GM23248 (cell line): ENCODE measurements at regions not wholly inside any gene's neighbourhood (a gene's known extent, or its start where the extent isn't known, plus 50 kb on each side); places are given as distances from the start of the nearest gene placed in this dataset.

ENCODE experiments used
- DNase-seq: peaks from one replicate; pipeline ENCODE4 v3.0.0-alpha.2; 2015
- H2AFZ ChIP-seq: fragments of 200-600 bp; sonication (generic); 2 replicates; pipeline ENCODE4 v1.6.1; 2016; ENCODE audit warnings: antibody characterized with exemption
- H3F3A ChIP-seq: fragments of 200-600 bp; sonication (generic); 2 replicates; pipeline ENCODE4 v1.6.1; 2016; ENCODE audit warnings: mild to moderate bottlenecking, antibody characterized with exemption, mixed run types; ENCODE audit not compliant: insufficient read depth
- H3K27ac ChIP-seq: fragments of 200-600 bp; sonication (generic); 2 replicates; pipeline ENCODE4 v1.5.1; 2016; ENCODE audit warnings: mild to moderate bottlenecking
- H3K27me3 ChIP-seq: fragments of 200-600 bp; sonication (generic); replicated peaks from 2 replicates; pipeline ENCODE4 v1.6.1; 2016; ENCODE audit warnings: mild to moderate bottlenecking; ENCODE audit not compliant: insufficient read depth
- H3K36me3 ChIP-seq: fragments of 200-600 bp; sonication (generic); 2 replicates; pipeline ENCODE4 v1.6.1; 2016; ENCODE audit warnings: low read depth, mild to moderate bottlenecking
- H3K4me1 ChIP-seq: fragments of 200-600 bp; sonication (generic); 2 replicates; pipeline ENCODE4 v1.6.1; 2016; ENCODE audit warnings: mild to moderate bottlenecking; ENCODE audit not compliant: insufficient read depth
- H3K4me2 ChIP-seq: fragments of 200-600 bp; sonication (generic); one replicate; pipeline ENCODE4 v1.6.1; 2016; ENCODE audit warnings: mild to moderate bottlenecking; ENCODE audit not compliant: unreplicated experiment
- H3K4me3 ChIP-seq: fragments of 200-600 bp; sonication (generic); 2 replicates; pipeline ENCODE4 v1.5.1; 2016; ENCODE audit warnings: mild to moderate bottlenecking
- H3K79me2 ChIP-seq: fragments of 200-600 bp; sonication (generic); 2 replicates; pipeline ENCODE4 v1.6.1; 2016; ENCODE audit warnings: mild to moderate bottlenecking; ENCODE audit not compliant: insufficient read depth
- H3K9ac ChIP-seq: fragments of 200-600 bp; sonication (generic); 2 replicates; pipeline ENCODE4 v1.6.1; 2016; ENCODE audit warnings: mild to moderate bottlenecking
- H3K9me2 ChIP-seq: fragments of 200-600 bp; sonication (generic); 2 replicates; pipeline ENCODE4 v1.6.1; 2016; ENCODE audit warnings: mixed run types, mild to moderate bottlenecking, moderate library complexity; ENCODE audit not compliant: insufficient read depth
- H3K9me3 ChIP-seq: fragments of 200-600 bp; sonication (generic); one replicate; pipeline ENCODE4 v1.6.1; 2017; ENCODE audit warnings: low read depth
- H4K20me1 ChIP-seq: fragments of 200-600 bp; sonication (generic); 2 replicates; pipeline ENCODE4 v1.6.0; 2016; ENCODE audit not compliant: insufficient read depth
- EZH2 ChIP-seq: fragments of 200-600 bp; sonication (generic); IDR thresholded peaks from 2 replicates; pipeline ENCODE4 v1.6.1; 2018; ENCODE audit warnings: antibody characterized with exemption, mild to moderate bottlenecking; ENCODE audit not compliant: insufficient read depth, poor library complexity, severe bottlenecking
- EZH2phosphoT487 ChIP-seq: fragments of 200-600 bp; sonication (generic); IDR thresholded peaks from 2 replicates; pipeline ENCODE4 v1.6.1; 2018; ENCODE audit warnings: antibody characterized with exemption, moderate library complexity, mild to moderate bottlenecking, low read depth; ENCODE audit not compliant: insufficient read depth
- WGBS, 2 experiments: methylation state at CpG; one replicate each; pipeline ENCODE4 v1.1.6; 2015 to 2017; ENCODE audit warnings: low lambda C conversion rate in 2 of 2, low coverage in 1 of 2; ENCODE audit errors: missing lambda C conversion rate in 2 of 2; 5-methylcytosine and 5-hydroxymethylcytosine counted together
- in situ Hi-C: fragments of 300-500 bp; cut with MboI; formaldehyde crosslinking; loops from 2 replicates; pipeline ENCODE4 v1.15.0; 2020

DNA sequence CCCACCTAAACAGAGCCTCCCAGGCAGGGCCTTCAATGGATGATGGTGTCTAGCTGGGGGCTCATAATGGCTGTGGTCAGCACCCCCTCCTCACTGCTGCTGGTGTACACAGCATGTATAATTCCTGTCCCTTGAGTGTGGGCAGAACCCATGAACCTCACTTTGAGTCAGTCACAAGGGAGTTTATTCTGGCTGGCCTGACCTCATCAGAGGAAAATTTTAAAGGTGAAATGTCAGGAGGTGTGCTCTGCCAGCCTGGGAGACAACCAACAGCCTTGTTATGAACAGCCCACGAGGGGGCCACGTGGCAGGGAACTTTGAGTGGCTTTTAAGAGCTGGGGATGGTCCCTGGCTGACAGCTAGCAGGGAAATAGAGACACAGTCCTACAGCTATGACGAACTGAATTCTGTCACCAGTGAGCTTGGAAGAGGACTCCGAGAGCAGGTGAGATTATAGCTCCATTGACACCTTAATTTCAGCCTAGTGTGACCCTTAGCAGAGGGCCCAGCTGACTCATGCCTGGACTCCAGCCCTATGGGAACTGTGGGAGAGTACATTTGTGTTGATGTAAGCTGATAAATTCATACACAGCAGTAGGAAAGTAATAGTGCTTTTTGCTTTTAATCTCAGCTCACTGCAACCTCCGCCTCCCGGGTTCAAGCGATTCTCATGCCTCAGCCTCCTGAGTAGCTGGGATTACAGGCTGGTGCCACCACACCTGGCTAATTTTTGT lies 73.5 kb upstream of the RUNX3 start:
- WGBS, 2 experiments: 61 to 72% methylated on average over 7 of the region's 7 CpGs

DNA sequence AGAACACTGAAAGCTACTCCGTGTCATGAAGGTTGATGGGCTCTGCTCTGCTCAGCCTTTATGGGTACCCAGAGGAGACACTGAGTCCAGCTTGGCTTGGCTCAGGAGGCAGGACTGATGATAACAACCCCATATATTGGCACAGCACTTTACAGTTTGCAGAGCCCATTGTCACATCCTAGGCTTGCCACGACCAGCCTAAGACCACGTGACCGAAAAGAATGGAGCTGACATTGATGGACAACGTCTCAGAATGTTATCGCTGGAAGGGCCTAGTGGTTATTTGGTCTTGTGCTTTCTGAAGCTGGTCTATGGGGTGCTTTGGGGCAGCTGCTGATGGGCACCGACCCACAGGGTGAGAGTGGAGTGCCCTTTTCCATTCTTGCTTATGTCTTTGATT lies 72.9 kb upstream of the RUNX3 start:
- Histone ChIP-seq H3K27ac (no peak overlapping the region), H3K79me2 (no peaks in the 10 kb centered on the region), H2AFZ (no peak overlapping the region), H3K27me3 (peaks cover 14% of the 10 kb centered on the region; the same call in 1 of the 2 replicates), H3K9me2 (no peaks in the 10 kb centered on the region), H3K4me2 (no peak overlapping the region), H3K9me3 (no peaks in the 10 kb centered on the region), H3F3A (no peaks in the 10 kb centered on the region), H3K9ac (no peak overlapping the region), H3K36me3 (no peaks in the 10 kb centered on the region), H4K20me1 (no peaks in the 10 kb centered on the region), H3K4me1 (peaks cover 5% of the 10 kb centered on the region; the same call in 1 of the 2 replicates), H3K4me3 (no peak overlapping the region)
- WGBS, 2 experiments: 84 to 86% methylated on average over 7 of the region's 7 CpGs
- in situ Hi-C loops: no loop called here
- TF ChIP-seq EZH2phosphoT487: no peak
- TF ChIP-seq EZH2: no peak
- no peak for DNase-seq

More for the DNA sequence above, 73.5 kb upstream of the RUNX3 start:
- Histone ChIP-seq H3K4me3 (no peak overlapping the region), H2AFZ (no peak overlapping the region), H3K4me1 (peaks cover 5% of the 10 kb centered on the region; the same call in 1 of the 2 replicates), H3K36me3 (no peaks in the 10 kb centered on the region), H3F3A (no peaks in the 10 kb centered on the region), H3K27me3 (peaks cover 14% of the 10 kb centered on the region; the same call in 1 of the 2 replicates), H4K20me1 (no peaks in the 10 kb centered on the region), H3K4me2 (no peak overlapping the region), H3K9me2 (no peaks in the 10 kb centered on the region), H3K9me3 (no peaks in the 10 kb centered on the region), H3K9ac (no peak overlapping the region), H3K27ac (no peak overlapping the region), H3K79me2 (no peaks in the 10 kb centered on the region)
- DNase-seq: peak; percentile 44
- in situ Hi-C loops: no loop called here
- no peak for TF ChIP-seq EZH2phosphoT487
- no peak for TF ChIP-seq EZH2

DNA sequence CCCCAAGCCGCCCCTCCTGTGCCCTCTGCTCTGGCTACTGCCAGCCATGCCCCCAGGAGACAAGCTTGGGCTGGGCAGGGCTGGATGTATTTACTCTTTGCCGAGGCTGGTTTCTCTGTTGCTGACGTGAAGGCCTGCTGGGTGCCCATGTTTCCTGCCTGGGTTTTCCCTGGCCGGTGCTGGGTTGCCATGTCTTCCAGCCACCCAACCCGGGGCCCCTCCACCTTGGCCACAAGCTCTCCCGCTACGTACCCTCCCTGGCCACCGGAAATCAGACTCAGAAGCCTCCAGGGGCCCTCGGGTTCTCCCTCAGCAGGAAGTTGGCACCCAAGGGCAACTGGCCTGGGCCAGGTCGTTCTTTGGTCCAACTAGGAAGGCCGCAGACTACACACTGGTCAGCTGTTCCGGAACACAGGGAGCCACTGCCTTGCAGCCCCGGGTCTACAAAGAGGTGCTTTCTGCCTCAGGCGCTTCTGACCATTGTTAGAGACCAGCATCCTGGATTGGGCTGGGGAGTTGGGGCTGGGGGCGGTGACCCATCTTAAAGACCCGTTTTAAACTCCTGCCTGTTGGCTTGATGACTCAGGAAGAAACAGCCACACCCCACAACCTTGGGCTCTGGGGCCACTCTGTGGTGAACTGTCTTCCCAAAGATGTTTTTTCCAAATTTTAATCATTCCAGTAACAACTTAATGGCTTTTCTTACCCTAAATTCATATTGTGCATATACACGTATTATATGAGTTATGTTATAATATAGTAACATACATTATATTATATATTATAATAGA lies 71.2 kb upstream of the RUNX3 start:
- no peak overlapping the region for H3K27ac ChIP-seq
- no peak overlapping the region for H3K9ac ChIP-seq
- H3K4me1 ChIP-seq: peaks cover 5% of the 10 kb centered on the region; the same call in 1 of the 2 replicates
- H3K36me3 ChIP-seq: no peaks in the 10 kb centered on the region
- no peaks in the 10 kb centered on the region for H4K20me1 ChIP-seq
- H3K9me3 ChIP-seq: no peaks in the 10 kb centered on the region
- WGBS, 2 experiments: 63 to 64% methylated on average over 17 of the region's 17 CpGs
- H3K9me2 ChIP-seq: no peaks in the 10 kb centered on the region
- no peak for DNase-seq
- in situ Hi-C loops: no loop called here
- H3F3A ChIP-seq: no peaks in the 10 kb centered on the region
- TF ChIP-seq EZH2phosphoT487 (no peak), EZH2 (no peak)
- H3K79me2 ChIP-seq: no peaks in the 10 kb centered on the region
- H3K4me2 ChIP-seq: no peak overlapping the region
- no peak overlapping the region for H2AFZ ChIP-seq
- peaks cover 4% of the 10 kb centered on the region; the same call in 1 of the 2 replicates for H3K27me3 ChIP-seq
- no peak overlapping the region for H3K4me3 ChIP-seq

DNA sequence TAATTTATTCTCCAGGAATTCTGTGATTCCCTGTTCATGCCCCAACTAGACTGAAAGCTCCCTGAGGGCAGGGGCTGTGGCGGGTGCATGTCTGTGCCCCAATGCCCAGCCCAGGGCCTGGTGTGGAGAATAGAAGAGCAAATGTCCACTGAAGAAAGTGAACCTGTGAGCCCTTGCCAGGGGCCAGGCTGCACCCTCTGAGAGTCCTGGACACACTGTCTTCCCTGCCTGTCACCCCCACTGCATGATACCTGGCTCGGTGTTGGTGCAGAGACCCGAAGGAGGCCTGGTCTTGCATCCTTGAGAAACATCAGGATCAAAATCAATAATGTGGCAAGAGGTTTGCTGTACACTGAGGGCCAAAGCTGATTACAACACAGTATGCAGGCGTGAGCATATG lies 69.8 kb upstream of the RUNX3 start:
- no peaks in the 10 kb centered on the region for H3K36me3 ChIP-seq
- no peaks in the 10 kb centered on the region for H3F3A ChIP-seq
- no peak overlapping the region for H2AFZ ChIP-seq
- no peaks in the 10 kb centered on the region for H3K9me2 ChIP-seq
- H3K4me1 ChIP-seq: peaks cover 5% of the 10 kb centered on the region; the same call in 1 of the 2 replicates
- H3K9ac ChIP-seq: no peak overlapping the region
- in situ Hi-C loops: no loop called here
- no peak for DNase-seq
- no peaks in the 10 kb centered on the region for H3K79me2 ChIP-seq
- H3K4me3 ChIP-seq: no peak overlapping the region
- WGBS, 2 experiments: 85 to 86% methylated on average over 4 of the region's 4 CpGs
- no peaks in the 10 kb centered on the region for H4K20me1 ChIP-seq
- TF ChIP-seq EZH2 (no peak), EZH2phosphoT487 (no peak)
- H3K27ac ChIP-seq: no peak overlapping the region
- H3K4me2 ChIP-seq: no peak overlapping the region
- H3K27me3 ChIP-seq: no peaks in the 10 kb centered on the region
- H3K9me3 ChIP-seq: no peaks in the 10 kb centered on the region
